ENCODE measurements at regions not wholly inside any gene's neighbourhood (a gene's known extent, or its start where the extent isn't known, plus 50 kb on each side); places are given as distances from the start of the nearest gene placed in this dataset.

- no peak for DNase-seq
Observed at GRCh38 chr11:27187848-27188621, 147.4 kb downstream of the BBOX1 start.

- no peak for DNase-seq
Observed at GRCh38 chr11:27187075-27187847, 146.6 kb downstream of the BBOX1 start.

- no peak for DNase-seq
Observed at GRCh38 chr11:27186580-27186979, 146.0 kb downstream of the BBOX1 start.

- DNase-seq: no peak
Observed at GRCh38 chr11:27184458-27185312, 144.1 kb downstream of the BBOX1 start.

- DNase-seq: peak; percentile 47 to 48
Observed at GRCh38 chr11:27183672-27184457, 143.2 kb downstream of the BBOX1 start.

- no peak for DNase-seq
Observed at GRCh38 chr11:27179334-27179733, 138.7 kb downstream of the BBOX1 start.

GRCh38 chr11:27178859-27179258, 138.2 kb downstream of the BBOX1 start:
- no peak for DNase-seq
